ENCODE measurements at regions not wholly inside any gene's neighbourhood (a gene's known extent, or its start where the extent isn't known, plus 50 kb on each side); places are given as distances from the start of the nearest gene placed in this dataset.
"Not testable (repeated sequence)": the region's sequence is repeated elsewhere in the genome, so short reads cannot be mapped to it uniquely, and the experiment has no call there.

DNA sequence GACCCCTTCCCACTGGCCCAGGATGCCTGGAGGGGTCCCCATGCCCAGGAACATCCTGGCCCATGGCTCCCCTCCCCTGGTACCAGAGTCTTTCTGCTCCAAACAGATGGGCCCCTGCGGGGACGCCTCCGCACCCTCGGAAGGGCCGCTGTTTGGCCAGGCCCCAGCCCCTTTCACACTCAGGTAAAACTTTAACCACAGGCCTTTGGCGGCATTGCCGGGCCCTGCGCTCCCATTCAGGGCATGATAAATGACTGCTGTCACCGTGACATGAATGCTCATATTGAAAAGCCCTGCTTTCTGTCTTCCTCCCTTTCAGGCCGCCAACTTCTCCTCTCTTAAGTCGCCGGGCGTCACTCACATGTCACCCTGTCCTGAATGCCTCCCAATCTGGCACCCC lies 141.5 kb upstream of the TOP1 start:
- no peak for DNase-seq (ENCODE audit: low spot score)
- H2BK5ac ChIP-seq (ENCODE audit: low read length): no peak overlapping the region

DNA sequence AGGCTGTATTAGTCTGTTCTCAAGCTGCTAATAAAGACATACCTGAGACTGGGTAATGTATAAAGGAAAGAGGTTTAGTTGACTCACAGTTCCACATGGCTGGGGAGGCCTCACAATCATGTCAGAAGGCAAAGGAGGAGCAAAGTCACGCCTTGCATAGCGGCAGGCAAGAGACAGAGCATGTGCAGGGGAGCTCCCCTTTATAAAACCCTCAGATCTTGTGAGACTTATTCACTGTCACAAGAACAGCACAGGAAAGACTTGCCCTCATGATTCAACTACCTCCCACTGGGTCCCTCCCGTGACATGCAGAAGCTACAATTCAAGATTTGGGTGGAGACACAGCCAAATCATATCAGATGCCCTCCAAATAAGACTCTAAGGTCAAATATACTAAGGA lies 139.4 kb upstream of the TOP1 start:
- H4K8ac ChIP-seq (ENCODE audit: low read depth, low read length); DNase-seq (ENCODE audit: low spot score); H2BK5ac ChIP-seq (ENCODE audit: low read length); H3K9ac ChIP-seq (ENCODE audit: low read depth, low read length, poor library complexity); H3K4me2 ChIP-seq (ENCODE audit: insufficient read depth, low read length, poor library complexity, severe bottlenecking); H3K79me1 ChIP-seq (ENCODE audit: low read depth, low read length); H2AK5ac ChIP-seq (ENCODE audit: low read depth, low read length); H2BK15ac ChIP-seq (ENCODE audit: low read length); H3K4ac ChIP-seq (ENCODE audit: low read length); H2BK12ac ChIP-seq (ENCODE audit: low read length); H3K27ac ChIP-seq (replicated peaks; ENCODE audit: low read length); H3K4me1 ChIP-seq (ENCODE audit: control insufficient read depth in 2 of 2, insufficient read depth in 1 of 2, low read depth in 1 of 2, low read length in 2 of 2); H4K91ac ChIP-seq (ENCODE audit: low read depth, low read length, poor library complexity); H2BK120ac ChIP-seq (ENCODE audit: low read depth, low read length); H3K4me3 ChIP-seq (ENCODE audit: low read length in 2 of 2); H3K18ac ChIP-seq (ENCODE audit: low read length); H2AFZ ChIP-seq (ENCODE audit: low read length); H3K36me3 ChIP-seq (replicated peaks in 1 of 2; ENCODE audit: control insufficient read depth in 2 of 2, insufficient read depth in 2 of 2, low read length in 2 of 2); H3K9me3 ChIP-seq (replicated peaks in 1 of 2; ENCODE audit: control insufficient read depth in 2 of 2, insufficient read depth in 1 of 2, low read depth in 1 of 2, low read length in 2 of 2); H3K14ac ChIP-seq (ENCODE audit: low read length); H3K23ac ChIP-seq (ENCODE audit: low read depth, low read length, poor library complexity): not testable (repeated sequence)
- WGBS, 2 donors (ENCODE audit: extremely low coverage in 2 of 2, insufficient read length in 2 of 2, insufficient replicate concordance in 1 of 2): no CpG with 5 or more reads among the region's 3 CpGs
- H3K27me3 ChIP-seq (ENCODE audit: control insufficient read depth in 3 of 3, insufficient read depth in 3 of 3, low read depth in 1 of 3, low read length in 3 of 3): peaks cover 0 to 23% (median 0%) of the 10 kb centered on the region in 3 experiments

More for the DNA sequence above, 141.5 kb upstream of the TOP1 start:
- no peak overlapping the region for H4K8ac ChIP-seq (ENCODE audit: low read depth, low read length)
- no peak overlapping the region for H2AFZ ChIP-seq (ENCODE audit: low read length)
- no peak overlapping the region for H3K23ac ChIP-seq (ENCODE audit: low read depth, low read length, poor library complexity)
- H3K9ac ChIP-seq (ENCODE audit: low read depth, low read length, poor library complexity): no peak overlapping the region
- H2BK15ac ChIP-seq (ENCODE audit: low read length): no peak overlapping the region
- H4K91ac ChIP-seq (ENCODE audit: low read depth, low read length, poor library complexity): no peak overlapping the region
- H3K4me2 ChIP-seq (ENCODE audit: insufficient read depth, low read length, poor library complexity, severe bottlenecking): no peak overlapping the region
- H3K27me3 ChIP-seq (ENCODE audit: control insufficient read depth in 3 of 3, insufficient read depth in 3 of 3, low read depth in 1 of 3, low read length in 3 of 3): peaks cover 0 to 25% (median 0%) of the 10 kb centered on the region in 3 experiments
- no peaks in the 10 kb centered on the region for H3K36me3 ChIP-seq (replicated peaks in 1 of 2; ENCODE audit: control insufficient read depth in 2 of 2, insufficient read depth in 2 of 2, low read length in 2 of 2)
- H3K9me3 ChIP-seq (replicated peaks in 1 of 2; ENCODE audit: control insufficient read depth in 2 of 2, insufficient read depth in 1 of 2, low read depth in 1 of 2, low read length in 2 of 2): no peaks in the 10 kb centered on the region
- H3K18ac ChIP-seq (ENCODE audit: low read length): no peak overlapping the region
- H3K4me3 ChIP-seq (ENCODE audit: low read length in 2 of 2): no peak overlapping the region
- no peak overlapping the region for H3K14ac ChIP-seq (ENCODE audit: low read length)
- peak overlapping the region; percentile 21 for H2AK5ac ChIP-seq (ENCODE audit: low read depth, low read length)
- no peak overlapping the region for H3K4ac ChIP-seq (ENCODE audit: low read length)
- WGBS, 2 donors (ENCODE audit: extremely low coverage in 2 of 2, insufficient read length in 2 of 2, insufficient replicate concordance in 1 of 2): no CpG with 5 or more reads among the region's 13 CpGs
- H2BK120ac ChIP-seq (ENCODE audit: low read depth, low read length): no peak overlapping the region
- H3K27ac ChIP-seq (replicated peaks; ENCODE audit: low read length): no peak overlapping the region
- H3K79me1 ChIP-seq (ENCODE audit: low read depth, low read length): no peaks in the 10 kb centered on the region
- no peak overlapping the region for H2BK12ac ChIP-seq (ENCODE audit: low read length)
- no peaks in the 10 kb centered on the region for H3K4me1 ChIP-seq (ENCODE audit: control insufficient read depth in 2 of 2, insufficient read depth in 1 of 2, low read depth in 1 of 2, low read length in 2 of 2)

DNA sequence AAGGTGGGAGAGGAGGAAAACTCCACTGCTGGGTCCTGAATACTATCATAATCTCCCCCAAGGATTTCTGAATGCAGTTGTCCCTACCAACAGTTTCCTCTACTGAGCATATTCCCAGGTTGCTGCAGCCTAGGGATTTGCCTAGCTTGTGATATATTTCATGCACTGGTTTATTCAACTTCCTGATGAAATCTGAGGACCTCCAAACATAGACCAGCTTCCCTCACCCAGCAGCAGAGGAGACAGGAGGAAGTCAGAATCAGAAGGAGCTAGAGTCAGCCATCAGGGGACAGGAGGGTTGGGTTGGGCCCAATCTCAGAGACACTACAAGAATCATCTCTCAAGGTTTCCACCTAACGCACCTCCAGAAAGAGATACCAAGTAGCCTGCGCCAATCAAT lies 138.4 kb upstream of the TOP1 start:
- no peak overlapping the region for H4K8ac ChIP-seq (ENCODE audit: low read depth, low read length)
- no peak overlapping the region for H3K9ac ChIP-seq (ENCODE audit: low read depth, low read length, poor library complexity)
- H3K27ac ChIP-seq (replicated peaks; ENCODE audit: low read length): no peak overlapping the region
- no peak overlapping the region for H3K4me3 ChIP-seq (ENCODE audit: low read length in 2 of 2)
- H3K9me3 ChIP-seq (replicated peaks in 1 of 2; ENCODE audit: control insufficient read depth in 2 of 2, insufficient read depth in 1 of 2, low read depth in 1 of 2, low read length in 2 of 2): no peaks in the 10 kb centered on the region
- H3K4me2 ChIP-seq (ENCODE audit: insufficient read depth, low read length, poor library complexity, severe bottlenecking): no peak overlapping the region
- H3K36me3 ChIP-seq (replicated peaks in 1 of 2; ENCODE audit: control insufficient read depth in 2 of 2, insufficient read depth in 2 of 2, low read length in 2 of 2): no peaks in the 10 kb centered on the region
- no peak overlapping the region for H2AK5ac ChIP-seq (ENCODE audit: low read depth, low read length)
- no peak overlapping the region for H3K4ac ChIP-seq (ENCODE audit: low read length)
- no peak overlapping the region for H3K14ac ChIP-seq (ENCODE audit: low read length)
- H3K4me1 ChIP-seq (ENCODE audit: control insufficient read depth in 2 of 2, insufficient read depth in 1 of 2, low read depth in 1 of 2, low read length in 2 of 2): no peaks in the 10 kb centered on the region
- H2BK5ac ChIP-seq (ENCODE audit: low read length): no peak overlapping the region
- no peak overlapping the region for H2BK12ac ChIP-seq (ENCODE audit: low read length)
- no peak for DNase-seq (ENCODE audit: low spot score)
- H2BK15ac ChIP-seq (ENCODE audit: low read length): no peak overlapping the region
- no peak overlapping the region for H3K18ac ChIP-seq (ENCODE audit: low read length)
- no peaks in the 10 kb centered on the region for H3K79me1 ChIP-seq (ENCODE audit: low read depth, low read length)
- H2BK120ac ChIP-seq (ENCODE audit: low read depth, low read length): no peak overlapping the region
- no CpG with 5 or more reads among the region's 2 CpGs for WGBS, 2 donors (ENCODE audit: extremely low coverage in 2 of 2, insufficient read length in 2 of 2, insufficient replicate concordance in 1 of 2)
- H3K27me3 ChIP-seq (ENCODE audit: control insufficient read depth in 3 of 3, insufficient read depth in 3 of 3, low read depth in 1 of 3, low read length in 3 of 3): peaks cover 0 to 17% (median 0%) of the 10 kb centered on the region in 3 experiments
- H4K91ac ChIP-seq (ENCODE audit: low read depth, low read length, poor library complexity): no peak overlapping the region
- H2AFZ ChIP-seq (ENCODE audit: low read length): no peak overlapping the region
- H3K23ac ChIP-seq (ENCODE audit: low read depth, low read length, poor library complexity): no peak overlapping the region

DNA sequence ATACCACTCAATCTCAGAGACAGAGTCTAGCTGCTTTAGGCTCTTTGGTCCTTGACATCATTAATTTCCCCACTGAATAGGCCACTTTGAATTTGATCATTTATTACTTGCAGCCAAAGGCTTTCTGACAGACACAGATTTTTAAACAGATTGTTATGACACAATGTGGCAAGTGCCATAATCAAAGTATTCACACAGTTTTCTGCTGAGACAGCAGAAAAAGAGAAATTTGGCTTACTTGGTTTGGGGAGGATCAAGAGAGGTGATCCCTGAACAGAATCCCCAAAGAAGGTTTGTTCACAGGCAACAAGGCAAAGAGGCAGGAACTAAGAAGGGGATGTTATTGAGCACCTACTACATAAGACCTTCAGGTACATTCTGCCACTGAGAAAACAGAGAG lies 138.0 kb upstream of the TOP1 start:
- Histone ChIP-seq H3K79me1 (ENCODE audit: low read depth, low read length) (no peaks in the 10 kb centered on the region), H3K18ac (ENCODE audit: low read length) (no peak overlapping the region), H3K14ac (ENCODE audit: low read length) (no peak overlapping the region)

More for the DNA sequence above, 138.0 kb upstream of the TOP1 start:
- no peak for DNase-seq (ENCODE audit: low spot score)
- H3K27me3 ChIP-seq (ENCODE audit: control insufficient read depth in 3 of 3, insufficient read depth in 3 of 3, low read depth in 1 of 3, low read length in 3 of 3): peaks cover 0 to 12% (median 0%) of the 10 kb centered on the region in 3 experiments
- no peak overlapping the region for H3K4ac ChIP-seq (ENCODE audit: low read length)
- H3K9me3 ChIP-seq (replicated peaks in 1 of 2; ENCODE audit: control insufficient read depth in 2 of 2, insufficient read depth in 1 of 2, low read depth in 1 of 2, low read length in 2 of 2): no peaks in the 10 kb centered on the region
- no peak overlapping the region for H2BK120ac ChIP-seq (ENCODE audit: low read depth, low read length)
- H3K4me2 ChIP-seq (ENCODE audit: insufficient read depth, low read length, poor library complexity, severe bottlenecking): no peak overlapping the region
- H3K27ac ChIP-seq (replicated peaks; ENCODE audit: low read length): no peak overlapping the region
- H3K36me3 ChIP-seq (replicated peaks in 1 of 2; ENCODE audit: control insufficient read depth in 2 of 2, insufficient read depth in 2 of 2, low read length in 2 of 2): no peaks in the 10 kb centered on the region
- no peak overlapping the region for H3K23ac ChIP-seq (ENCODE audit: low read depth, low read length, poor library complexity)
- H2BK5ac ChIP-seq (ENCODE audit: low read length): no peak overlapping the region
- no peak overlapping the region for H2BK15ac ChIP-seq (ENCODE audit: low read length)
- no peak overlapping the region for H4K8ac ChIP-seq (ENCODE audit: low read depth, low read length)
- no peak overlapping the region for H2BK12ac ChIP-seq (ENCODE audit: low read length)
- H4K91ac ChIP-seq (ENCODE audit: low read depth, low read length, poor library complexity): no peak overlapping the region
- H2AFZ ChIP-seq (ENCODE audit: low read length): no peak overlapping the region
- no peak overlapping the region for H3K4me3 ChIP-seq (ENCODE audit: low read length in 2 of 2)
- H2AK5ac ChIP-seq (ENCODE audit: low read depth, low read length): no peak overlapping the region
- no peaks in the 10 kb centered on the region for H3K4me1 ChIP-seq (ENCODE audit: control insufficient read depth in 2 of 2, insufficient read depth in 1 of 2, low read depth in 1 of 2, low read length in 2 of 2)
- no peak overlapping the region for H3K9ac ChIP-seq (ENCODE audit: low read depth, low read length, poor library complexity)

Data from neuronal stem cell (in vitro differentiated cells).